ENCODE measurements at regions not wholly inside any gene's neighbourhood (a gene's known extent, or its start where the extent isn't known, plus 50 kb on each side); places are given as distances from the start of the nearest gene placed in this dataset.

DNA sequence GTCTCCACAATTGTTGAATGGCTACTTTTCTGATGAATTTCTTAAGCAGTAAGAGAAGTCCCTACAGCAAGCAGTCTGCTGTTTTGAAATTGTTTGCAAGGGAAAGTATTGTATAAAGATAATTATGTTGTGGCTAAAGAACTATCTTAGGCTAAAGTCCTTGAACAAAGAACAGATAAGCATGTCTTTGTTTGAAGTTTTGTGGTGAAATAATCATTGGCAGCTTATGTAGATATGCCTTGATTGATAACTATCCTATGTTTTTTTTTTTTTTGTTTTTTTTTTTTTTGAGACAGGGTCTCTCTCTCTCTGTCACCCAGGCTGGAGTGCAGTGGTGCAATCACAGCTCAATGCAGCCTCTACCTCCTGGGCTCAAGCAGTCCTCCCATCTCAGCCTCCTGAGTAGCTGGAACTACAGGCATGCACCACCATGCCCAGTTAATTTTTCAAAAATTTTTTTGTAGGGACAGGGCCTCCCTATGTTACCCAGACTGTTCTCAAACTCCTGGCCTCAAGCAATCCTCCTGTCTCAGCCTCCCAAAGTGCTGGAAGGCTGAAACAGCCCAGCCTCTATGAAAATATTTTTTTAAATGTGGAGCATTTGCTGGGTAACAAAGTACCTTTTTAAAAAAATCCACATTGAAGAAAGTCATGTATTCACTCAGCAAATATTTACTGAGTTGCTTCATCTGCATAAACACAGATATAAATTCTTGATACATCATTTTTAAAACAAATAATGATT lies 80.8 kb downstream of the LLPH start (continued):
- TF ChIP-seq, protein P1, sequence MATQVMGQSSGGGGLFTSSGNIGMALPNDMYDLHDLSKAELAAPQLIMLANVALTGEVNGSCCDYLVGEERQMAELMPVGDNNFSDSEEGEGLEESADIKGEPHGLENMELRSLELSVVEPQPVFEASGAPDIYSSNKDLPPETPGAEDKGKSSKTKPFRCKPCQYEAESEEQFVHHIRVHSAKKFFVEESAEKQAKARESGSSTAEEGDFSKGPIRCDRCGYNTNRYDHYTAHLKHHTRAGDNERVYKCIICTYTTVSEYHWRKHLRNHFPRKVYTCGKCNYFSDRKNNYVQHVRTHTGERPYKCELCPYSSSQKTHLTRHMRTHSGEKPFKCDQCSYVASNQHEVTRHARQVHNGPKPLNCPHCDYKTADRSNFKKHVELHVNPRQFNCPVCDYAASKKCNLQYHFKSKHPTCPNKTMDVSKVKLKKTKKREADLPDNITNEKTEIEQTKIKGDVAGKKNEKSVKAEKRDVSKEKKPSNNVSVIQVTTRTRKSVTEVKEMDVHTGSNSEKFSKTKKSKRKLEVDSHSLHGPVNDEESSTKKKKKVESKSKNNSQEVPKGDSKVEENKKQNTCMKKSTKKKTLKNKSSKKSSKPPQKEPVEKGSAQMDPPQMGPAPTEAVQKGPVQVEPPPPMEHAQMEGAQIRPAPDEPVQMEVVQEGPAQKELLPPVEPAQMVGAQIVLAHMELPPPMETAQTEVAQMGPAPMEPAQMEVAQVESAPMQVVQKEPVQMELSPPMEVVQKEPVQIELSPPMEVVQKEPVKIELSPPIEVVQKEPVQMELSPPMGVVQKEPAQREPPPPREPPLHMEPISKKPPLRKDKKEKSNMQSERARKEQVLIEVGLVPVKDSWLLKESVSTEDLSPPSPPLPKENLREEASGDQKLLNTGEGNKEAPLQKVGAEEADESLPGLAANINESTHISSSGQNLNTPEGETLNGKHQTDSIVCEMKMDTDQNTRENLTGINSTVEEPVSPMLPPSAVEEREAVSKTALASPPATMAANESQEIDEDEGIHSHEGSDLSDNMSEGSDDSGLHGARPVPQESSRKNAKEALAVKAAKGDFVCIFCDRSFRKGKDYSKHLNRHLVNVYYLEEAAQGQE (IDR thresholded peaks at IDR 0.05; ENCODE audit: unreplicated experiment) = no peak
- no peak for TF ChIP-seq JUNB (IDR thresholded peaks at IDR 0.05; ENCODE audit: unreplicated experiment)
- no peak for TF ChIP-seq CREB1 (CRISPR knock-in tag; IDR thresholded peaks at IDR 0.05; ENCODE audit: low read depth)

DNA sequence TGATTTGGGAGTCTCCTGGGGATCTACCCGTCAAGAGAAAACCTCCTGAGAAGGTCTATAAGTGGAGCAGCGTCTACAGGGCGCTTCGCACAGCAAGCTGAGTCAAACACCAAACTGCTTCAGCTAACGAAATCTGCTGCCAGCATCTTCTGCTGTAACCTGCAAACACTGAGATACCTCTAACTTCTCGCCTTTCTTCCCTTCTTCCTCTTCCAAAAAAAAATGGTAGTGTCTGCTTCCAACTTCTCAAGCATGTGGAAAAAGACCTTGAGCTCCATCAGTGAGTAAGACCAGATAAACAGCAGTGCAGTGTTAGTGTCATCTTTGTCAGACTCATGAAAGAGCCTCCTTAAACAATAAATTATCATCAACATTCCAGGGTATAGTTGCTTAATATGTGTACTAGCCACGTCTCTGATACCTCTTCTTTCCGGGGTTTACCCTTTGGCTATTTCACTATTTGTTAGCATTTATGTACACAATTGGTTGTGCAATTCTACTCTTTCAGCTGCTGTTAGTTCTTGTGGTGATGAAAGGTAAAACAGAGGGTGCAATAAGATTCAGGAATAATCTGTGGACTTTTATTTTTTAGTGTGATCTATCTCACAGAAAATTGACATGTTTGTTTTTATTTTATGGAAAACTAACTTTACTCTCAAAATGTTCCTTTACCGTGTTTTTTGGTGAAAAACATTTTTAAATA lies 81.6 kb downstream of the LLPH start:
- Mint-ChIP-seq H3K27ac (no peak overlapping the region), H3K9me3 (no peaks in the 10 kb centered on the region), H3K4me1 (0 out of 3 replicates have a peak, but pooled peaks cover 2% of the 10 kb centered on the region), H3K4me3 (no peak overlapping the region), H3K27me3 (ENCODE audit: insufficient read depth, low read depth, poor library complexity) (no peaks in the 10 kb centered on the region), H3K36me3 (ENCODE audit: low read depth) (no peaks in the 10 kb centered on the region)
- no peaks in the 10 kb centered on the region for H3F3A ChIP-seq (replicated peaks; ENCODE audit: low read depth)
- ATAC-seq = no peak
- no peaks in the 10 kb centered on the region for H4K20me1 ChIP-seq (replicated peaks; ENCODE audit: insufficient read depth)
- TF ChIP-seq JUNB (IDR thresholded peaks at IDR 0.05; ENCODE audit: unreplicated experiment) = no peak
- no peak for TF ChIP-seq EZH2phosphoT487 (IDR thresholded peaks at IDR 0.05; ENCODE audit: unreplicated experiment)
- TF ChIP-seq, protein P2, sequence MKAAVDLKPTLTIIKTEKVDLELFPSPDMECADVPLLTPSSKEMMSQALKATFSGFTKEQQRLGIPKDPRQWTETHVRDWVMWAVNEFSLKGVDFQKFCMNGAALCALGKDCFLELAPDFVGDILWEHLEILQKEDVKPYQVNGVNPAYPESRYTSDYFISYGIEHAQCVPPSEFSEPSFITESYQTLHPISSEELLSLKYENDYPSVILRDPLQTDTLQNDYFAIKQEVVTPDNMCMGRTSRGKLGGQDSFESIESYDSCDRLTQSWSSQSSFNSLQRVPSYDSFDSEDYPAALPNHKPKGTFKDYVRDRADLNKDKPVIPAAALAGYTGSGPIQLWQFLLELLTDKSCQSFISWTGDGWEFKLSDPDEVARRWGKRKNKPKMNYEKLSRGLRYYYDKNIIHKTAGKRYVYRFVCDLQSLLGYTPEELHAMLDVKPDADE (IDR thresholded peaks at IDR 0.05) = no peak
- TF ChIP-seq EZH2 (IDR thresholded peaks at IDR 0.05; ENCODE audit: low read depth, unreplicated experiment) = no peak
- no peak for TF ChIP-seq ZNF114 (CRISPR knock-in tag; IDR thresholded peaks at IDR 0.05)
- TF ChIP-seq NANOG (IDR thresholded peaks at IDR 0.05; ENCODE audit: borderline replicate concordance) = no peak
- no peak for TF ChIP-seq STAT1 (IDR thresholded peaks at IDR 0.05; ENCODE audit: unreplicated experiment)
- no peak for TF ChIP-seq ZNF331 (CRISPR knock-in tag; IDR thresholded peaks at IDR 0.05; ENCODE audit: low read depth)
- TF ChIP-seq POLR2AphosphoS5 (IDR thresholded peaks at IDR 0.05; ENCODE audit: low read depth) = no peak
- TF ChIP-seq, protein P1 (IDR thresholded peaks at IDR 0.05; ENCODE audit: unreplicated experiment) = no peak
- H3K27ac ChIP-seq (ENCODE audit: low read depth) = no peak overlapping the region
- no peaks in the 10 kb centered on the region for H3K4me1 ChIP-seq (ENCODE audit: insufficient read depth)
- no peaks in the 10 kb centered on the region for H3K9me2 ChIP-seq (ENCODE audit: insufficient read depth)
- no peak overlapping the region for H3K4me3 ChIP-seq
- no peaks in the 10 kb centered on the region for H3K79me2 ChIP-seq (replicated peaks; ENCODE audit: insufficient read depth)
- no peak for DNase-seq (ENCODE audit: low spot score)
- peak overlapping the region; percentile 94 for H2AFZ ChIP-seq
- no peak overlapping the region for H3K4me2 ChIP-seq
- no peaks in the 10 kb centered on the region for H3K36me3 ChIP-seq (ENCODE audit: insufficient read depth)
- no peaks in the 10 kb centered on the region for H3K27me3 ChIP-seq (ENCODE audit: insufficient read depth)

All from GM23338 (cell line).